Gastroesophageal sphincter (tissue), 3 donors: ENCODE measurements at regions not wholly inside any gene's neighbourhood (a gene's known extent, or its start where the extent isn't known, plus 50 kb on each side); places are given as distances from the start of the nearest gene placed in this dataset.

Experiments
- CTCF ChIP-seq, 4 experiments: fragments of 200-600 bp in 2 of 4; fragments of 450-650 bp in 2 of 4; sonication (generic) in 1 of 4; IDR thresholded peaks; one replicate each; pipeline ENCODE4 v1.5.1; 2017 to 2019; ENCODE audit warnings: antibody characterized with exemption in 4 of 4, mild to moderate bottlenecking in 2 of 4, moderate library complexity in 2 of 4
- EP300 ChIP-seq: sonication (generic); formaldehyde crosslinking; IDR thresholded peaks from one replicate; pipeline ENCODE4 v1.6.1; 2017; ENCODE audit warnings: antibody characterized with exemption, mild to moderate bottlenecking
- POLR2A ChIP-seq, 2 donors: fragments of 450-650 bp; IDR thresholded peaks; one replicate each; pipeline ENCODE4 v1.6.1; 2017; ENCODE audit warnings: antibody characterized with exemption in 2 of 2, mild to moderate bottlenecking in 2 of 2, moderate library complexity in 1 of 2
- POLR2AphosphoS5 ChIP-seq: sonication (generic); formaldehyde crosslinking; IDR thresholded peaks from one replicate; pipeline ENCODE4 v1.6.1; 2017; ENCODE audit warnings: antibody characterized with exemption

- TF ChIP-seq CTCF (IDR thresholded peaks at IDR 0.05) = no peak
- TF ChIP-seq POLR2A (IDR thresholded peaks at IDR 0.05) = no peak
- no peak for TF ChIP-seq POLR2AphosphoS5
- no peak for TF ChIP-seq EP300
Measured at GRCh38 chr15:93341164-93341563, 252.2 kb upstream of the RGMA start.
